GM23338 (cell line): ENCODE measurements at regions not wholly inside any gene's neighbourhood (a gene's known extent, or its start where the extent isn't known, plus 50 kb on each side); places are given as distances from the start of the nearest gene placed in this dataset.

Experiments
- ATAC-seq: fragments of 200-7000 bp; cut with Tn5 transposase; 3 replicates; pipeline ENCODE4 v1.9.1; 2020
- DNase-seq: peaks from one replicate; pipeline ENCODE4 v3.0.0-alpha.2; 2015; ENCODE audit warnings: low spot score
- H2AFZ ChIP-seq: fragments of 200-600 bp; sonication (generic); 2 replicates; pipeline ENCODE4 v1.8.0; 2016; ENCODE audit warnings: antibody characterized with exemption, mild to moderate bottlenecking, moderate library complexity
- H3F3A ChIP-seq: fragments of 200-600 bp; sonication (generic); replicated peaks from 2 replicates; pipeline ENCODE4 v1.8.0; 2017; ENCODE audit warnings: antibody characterized with exemption, mixed run types, low read depth
- H3K27ac ChIP-seq: fragments of 200-600 bp; sonication (generic); 2 replicates; pipeline ENCODE4 v1.6.1; 2016; ENCODE audit warnings: low read depth
- H3K27me3 ChIP-seq: fragments of 200-600 bp; sonication (generic); 2 replicates; pipeline ENCODE4 v1.8.0; 2016; ENCODE audit warnings: mild to moderate bottlenecking, mixed run types, moderate library complexity; ENCODE audit not compliant: insufficient read depth
- H3K36me3 ChIP-seq: fragments of 200-600 bp; sonication (generic); 2 replicates; pipeline ENCODE4 v1.8.0; 2016; ENCODE audit warnings: mild to moderate bottlenecking; ENCODE audit not compliant: insufficient read depth
- H3K4me1 ChIP-seq: fragments of 200-600 bp; sonication (generic); 2 replicates; pipeline ENCODE4 v1.8.0; 2016; ENCODE audit warnings: mild to moderate bottlenecking, moderate library complexity; ENCODE audit not compliant: insufficient read depth
- H3K4me2 ChIP-seq: fragments of 200-600 bp; sonication (generic); 2 replicates; pipeline ENCODE4 v1.7.1; 2017; ENCODE audit warnings: mixed run types
- H3K4me3 ChIP-seq: fragments of 200-600 bp; sonication (generic); 2 replicates; pipeline ENCODE4 v1.6.1; 2016; ENCODE audit warnings: mixed run types
- H3K79me2 ChIP-seq: fragments of 200-600 bp; sonication (generic); replicated peaks from 2 replicates; pipeline ENCODE4 v1.8.0; 2017; ENCODE audit warnings: mild to moderate bottlenecking; ENCODE audit not compliant: insufficient read depth
- H3K9me2 ChIP-seq: fragments of 200-600 bp; sonication (generic); 2 replicates; pipeline ENCODE4 v1.8.0; 2017; ENCODE audit not compliant: insufficient read depth
- H4K20me1 ChIP-seq: fragments of 200-600 bp; sonication (generic); replicated peaks from 2 replicates; pipeline ENCODE4 v1.8.0; 2017; ENCODE audit warnings: mild to moderate bottlenecking; ENCODE audit not compliant: insufficient read depth
- H3K27ac Mint-ChIP-seq: 2 replicates; pipeline ENCODE4 v1.8.0; 2020; ENCODE audit warnings: inconsistent platforms, mild to moderate bottlenecking, moderate library complexity, mixed read lengths
- H3K27me3 Mint-ChIP-seq: 3 replicates; pipeline ENCODE4 v1.8.0; 2022; ENCODE audit warnings: low read depth, mild to moderate bottlenecking, moderate library complexity, mixed read lengths, inconsistent platforms; ENCODE audit not compliant: insufficient read depth, poor library complexity
- H3K36me3 Mint-ChIP-seq: 3 replicates; pipeline ENCODE4 v1.8.0; 2021; ENCODE audit warnings: low read depth, mild to moderate bottlenecking, inconsistent platforms, moderate library complexity, mixed read lengths
- H3K4me1 Mint-ChIP-seq: 3 replicates; pipeline ENCODE4 v1.8.0; 2020; ENCODE audit warnings: mild to moderate bottlenecking, inconsistent platforms, mixed read lengths
- H3K4me3 Mint-ChIP-seq: 3 replicates; pipeline ENCODE4 v1.8.0; 2021; ENCODE audit warnings: moderate library complexity, mild to moderate bottlenecking, inconsistent platforms, mixed read lengths
- H3K9me3 Mint-ChIP-seq: 3 replicates; pipeline ENCODE4 v1.8.0; 2020; ENCODE audit warnings: moderate library complexity, mild to moderate bottlenecking, inconsistent platforms, mixed read lengths
- CREB1 ChIP-seq: fragments of 250-450 bp; sonication (Bioruptor Pico); IDR thresholded peaks from 2 replicates; pipeline ENCODE4 v1.5.0; 2020; ENCODE audit warnings: low read depth, mild to moderate bottlenecking, moderate library complexity
- EZH2 ChIP-seq: fragments of 200-600 bp; sonication (generic); IDR thresholded peaks from one replicate; pipeline ENCODE4 v1.8.0; 2017; ENCODE audit warnings: antibody characterized with exemption, mild to moderate bottlenecking, low read depth; ENCODE audit not compliant: unreplicated experiment
- NANOG ChIP-seq: IDR thresholded peaks from 2 replicates; pipeline ENCODE4 v1.6.1; 2016; ENCODE audit warnings: antibody characterized with exemption, borderline replicate concordance
- POLR2AphosphoS5 ChIP-seq: IDR thresholded peaks from 2 replicates; pipeline ENCODE4 v1.6.1; 2016; ENCODE audit warnings: antibody characterized with exemption, low read depth
- REST ChIP-seq: IDR thresholded peaks from one replicate; pipeline ENCODE4 v1.6.1; 2018; ENCODE audit warnings: antibody characterized with exemption; ENCODE audit not compliant: unreplicated experiment
- STAT1 ChIP-seq: IDR thresholded peaks from one replicate; pipeline ENCODE4 v1.6.1; 2016; ENCODE audit warnings: antibody characterized with exemption; ENCODE audit not compliant: unreplicated experiment
- ZNF462 ChIP-seq: fragments of 250-450 bp; sonication (Bioruptor Pico); IDR thresholded peaks from 2 replicates; pipeline ENCODE4 v1.5.0; 2020; ENCODE audit warnings: mild to moderate bottlenecking, moderate library complexity

GRCh38 chr15:45914425-45914824, 279.6 kb downstream of the SQOR start (continued):
- no peak for TF ChIP-seq REST
- TF ChIP-seq CREB1 = no peak
- no peak for TF ChIP-seq ZNF462

- Histone ChIP-seq H4K20me1 (no peaks in the 10 kb centered on the region), H3F3A (no peaks in the 10 kb centered on the region), H3K79me2 (no peaks in the 10 kb centered on the region), H2AFZ (no peak overlapping the region), H3K9me2 (peaks cover 12% of the 10 kb centered on the region), H3K27me3 (no peaks in the 10 kb centered on the region), H3K4me3 (no peak overlapping the region), H3K36me3 (no peaks in the 10 kb centered on the region), H3K4me1 (no peaks in the 10 kb centered on the region), H3K27ac (no peak overlapping the region), H3K4me2 (no peak overlapping the region)
- no peak overlapping the region for H3K27ac Mint-ChIP-seq
- peaks cover 3% of the 10 kb centered on the region; the same call in 1 of the 3 replicates for H3K36me3 Mint-ChIP-seq
- peaks cover 3% of the 10 kb centered on the region for H3K27me3 Mint-ChIP-seq
- H3K9me3 Mint-ChIP-seq = peaks cover 82% of the 10 kb centered on the region
- no peak for DNase-seq
- no peak overlapping the region for H3K4me3 Mint-ChIP-seq
- no peaks in the 10 kb centered on the region for H3K4me1 Mint-ChIP-seq
- no peak for ATAC-seq
- no peak for TF ChIP-seq POLR2AphosphoS5
- TF ChIP-seq EZH2 = no peak
- no peak for TF ChIP-seq NANOG
- TF ChIP-seq ZNF462 = no peak
- no peak for TF ChIP-seq STAT1
Observed at GRCh38 chr15:45918839-45919238, 284.0 kb downstream of the SQOR start.
